HepG2 (cell line): ENCODE measurements at regions not wholly inside any gene's neighbourhood (a gene's known extent, or its start where the extent isn't known, plus 50 kb on each side); places are given as distances from the start of the nearest gene placed in this dataset.

Experiments used
- ATAC-seq: fragments of 200-7000 bp; cut with Tn5 transposase; 3 replicates; pipeline ENCODE4 v1.9.1; 2020; ENCODE audit warnings: mild to moderate bottlenecking, moderate library complexity
- BruUV-seq: library from RNA; stranded (reverse); fragments of 400-500 nt; replicated peaks from 2 replicates; lab custom pipeline; 2021; lab: Mats Ljungman, UMichigan
- CTCF ChIA-PET: fragments of 300-600 bp; formaldehyde crosslinking; extraction: SDS; loops from one replicate; lab custom pipeline; 2021; ENCODE audit warnings: low total read pairs, inconsistent platforms, low intra/inter-chr PET ratio; lab: Yijun Ruan, JAX
- POLR2A ChIA-PET: fragments of 350-600 bp; sonication (Branson Sonifier 250); formaldehyde crosslinking; loops from one replicate; lab custom pipeline; 2020; ENCODE audit warnings: antibody characterized with exemption, inconsistent platforms; lab: Yijun Ruan, JAX
- DNase-seq: peaks from one replicate; pipeline ENCODE4 v3.0.0-alpha.2; 2015; ENCODE audit warnings: low spot score
- FAIRE-seq: peaks from 3 replicates; lab custom pipeline; 2011; peaks lifted over from hg19 to GRCh38; lab: Jason Lieb, UNC
- H2AFZ ChIP-seq: one replicate; pipeline ENCODE4 v1.6.1; 2011; ENCODE audit warnings: low read length, inconsistent platforms
- H3K27ac ChIP-seq: fragments of 300-600 bp; 3 replicates; pipeline ENCODE4 v1.8.0; 2011; ENCODE audit warnings: mixed run types, mild to moderate bottlenecking, mixed read lengths, low read length, inconsistent platforms; ENCODE audit not compliant: insufficient read depth; ENCODE audit errors: extremely low read length
- H3K27me3 ChIP-seq, 2 experiments: fragments of 200-600 bp in 1 of 2; 2 replicates in 1 of 2; 3 replicates in 1 of 2; pipeline versions ENCODE4 v1.6.0 to v1.8.0; 2011; ENCODE audit warnings: low read length in 2 of 2, mild to moderate bottlenecking in 2 of 2, moderate library complexity in 2 of 2, inconsistent platforms in 1 of 2; ENCODE audit not compliant: insufficient read depth in 2 of 2, control insufficient read depth in 1 of 2
- H3K36me3 ChIP-seq, 2 experiments: fragments of 200-600 bp in 1 of 2; replicated peaks in 1 of 2; 2 replicates in 1 of 2; 3 replicates in 1 of 2; pipeline versions ENCODE4 v1.5.1 to v1.8.0; 2011; ENCODE audit warnings: low read length in 2 of 2, inconsistent platforms in 1 of 2; ENCODE audit not compliant: insufficient read depth in 2 of 2, control insufficient read depth in 1 of 2
- H3K4me1 ChIP-seq: 2 replicates; pipeline ENCODE4 v1.5.1; 2012; ENCODE audit warnings: low read length, inconsistent platforms; ENCODE audit not compliant: insufficient read depth
- H3K4me2 ChIP-seq: 2 replicates; pipeline ENCODE4 v1.6.0; 2011; ENCODE audit warnings: low read depth, low read length, inconsistent platforms
- H3K4me3 ChIP-seq, 3 experiments: fragments of 200-600 bp in 1 of 3; sonication (generic), shearing (Covaris generic) in 1 of 3; replicated peaks in 1 of 3; 2 replicates each; pipeline ENCODE4 v1.5.1; 2011 to 2016; ENCODE audit warnings: low read length in 3 of 3, inconsistent platforms in 2 of 3, low read depth in 2 of 3, mild to moderate bottlenecking in 2 of 3, control low read depth in 1 of 3, mixed read lengths in 1 of 3; ENCODE audit not compliant: insufficient read depth in 1 of 3
- H3K79me2 ChIP-seq: one replicate; pipeline ENCODE4 v1.6.1; 2011; ENCODE audit warnings: low read length, inconsistent platforms; ENCODE audit not compliant: insufficient read depth
- H3K9ac ChIP-seq: 2 replicates; pipeline ENCODE4 v1.6.0; 2011; ENCODE audit warnings: mild to moderate bottlenecking, low read depth, low read length, inconsistent platforms; ENCODE audit not compliant: insufficient read depth
- H3K9me3 ChIP-seq: 2 replicates; pipeline ENCODE4 v1.5.1; 2012; ENCODE audit warnings: mild to moderate bottlenecking, low read length
- H4K20me1 ChIP-seq: 2 replicates; pipeline ENCODE4 v1.6.0; 2011; ENCODE audit warnings: inconsistent platforms, mild to moderate bottlenecking, low read length, moderate library complexity; ENCODE audit not compliant: insufficient read depth
- HNRNPL ChIP-seq: fragments of 200-400 bp; formaldehyde crosslinking; IDR thresholded peaks from 2 replicates; pipeline ENCODE4 v1.6.1; 2017; ENCODE audit warnings: mild to moderate bottlenecking, low read depth, low read length
- KLF6 ChIP-seq: IDR thresholded peaks from 2 replicates; pipeline ENCODE4 v1.8.0; 2016; ENCODE audit warnings: missing biosample characterization, missing genetic modification reagents
- NKX3-1 ChIP-seq: sonication (generic); formaldehyde crosslinking; IDR thresholded peaks from 2 replicates; pipeline ENCODE4 v1.5.0; 2020; ENCODE audit warnings: missing genetic modification reagents
- NR2F6 ChIP-seq, 2 experiments: IDR thresholded peaks; 2 replicates each; pipeline ENCODE4 v1.6.1; 2016; ENCODE audit warnings: antibody characterized with exemption in 1 of 2, mild to moderate bottlenecking in 1 of 2
- PRMT3 ChIP-seq: sonication (generic); formaldehyde crosslinking; IDR thresholded peaks from 2 replicates; pipeline ENCODE4 v1.8.1; 2022; ENCODE audit warnings: low read depth, mild to moderate bottlenecking, moderate library complexity, missing genetic modification reagents, borderline replicate concordance
- ZNF30 ChIP-seq: sonication (generic); formaldehyde crosslinking; IDR thresholded peaks from 2 replicates; pipeline ENCODE4 v1.5.0; 2020; ENCODE audit warnings: mild to moderate bottlenecking, missing genetic modification reagents
- ZNF569 ChIP-seq: sonication (generic); formaldehyde crosslinking; IDR thresholded peaks from 2 replicates; pipeline ENCODE4 v1.5.0; 2020; ENCODE audit warnings: mild to moderate bottlenecking, missing genetic modification reagents, moderate library complexity, borderline replicate concordance
- ZNF788 ChIP-seq: sonication (generic); formaldehyde crosslinking; IDR thresholded peaks from 2 replicates; pipeline ENCODE4 v1.5.0; 2020; ENCODE audit warnings: mild to moderate bottlenecking, missing genetic modification reagents, borderline replicate concordance
- ZNF83 ChIP-seq: sonication (generic); formaldehyde crosslinking; IDR thresholded peaks from 2 replicates; pipeline ENCODE4 v1.4.0; 2020; ENCODE audit warnings: missing genetic modification reagents, mild to moderate bottlenecking, borderline replicate concordance
- WGBS: methylation state at CpG from one replicate; pipeline ENCODE4 v1.1.6; 2017; ENCODE audit warnings: low lambda C conversion rate; 5-methylcytosine and 5-hydroxymethylcytosine counted together
- in situ Hi-C: cut with HindIII; loops from 2 replicates; pipeline ENCODE4 v1.10.0; 2017; ENCODE audit warnings: low pct_unique_long_range_greater_than_20kb; ENCODE audit not compliant: extremely low pct_ligation_motif_present
- intact Hi-C: fragments of 100-400 bp; cut with micrococcal nuclease; formaldehyde crosslinking; loops from one replicate; pipeline ENCODE4 v1.10.0; 2022; ENCODE audit not compliant: unreplicated experiment
- TF ChIP-seq, protein P1 (sequence below): sonication (generic); formaldehyde crosslinking; IDR thresholded peaks from 2 replicates; pipeline ENCODE4 v1.5.0; 2020; ENCODE audit warnings: mild to moderate bottlenecking, missing genetic modification reagents, moderate library complexity
- TF ChIP-seq, protein P2 (sequence below): sonication (generic); formaldehyde crosslinking; IDR thresholded peaks from 2 replicates; pipeline ENCODE4 v1.4.0; 2020; ENCODE audit warnings: missing genetic modification reagents, borderline replicate concordance
- TF ChIP-seq, protein P3 (sequence below): sonication (generic); formaldehyde crosslinking; IDR thresholded peaks from 2 replicates; pipeline ENCODE4 v1.8.1; 2023; ENCODE audit warnings: mild to moderate bottlenecking, missing genetic modification reagents

DNA sequence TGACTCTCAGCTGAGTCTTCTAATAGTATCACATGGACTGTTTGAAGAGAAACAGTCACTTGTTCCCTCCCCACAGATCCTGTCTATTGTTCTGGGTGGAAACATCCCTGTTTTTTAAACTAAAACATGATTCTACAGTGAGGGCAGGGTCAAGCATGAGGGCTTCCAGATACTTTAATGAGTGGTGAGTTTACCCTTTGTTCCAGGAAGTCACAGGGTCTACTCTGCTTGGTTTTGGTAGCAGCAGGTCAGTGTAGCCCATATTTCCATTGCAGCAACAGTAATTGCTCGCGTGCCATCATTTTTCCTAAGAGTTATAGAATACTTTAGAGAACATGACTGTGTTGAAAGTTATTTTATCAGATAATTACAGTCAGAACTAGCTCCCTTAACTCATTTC lies 87.4 kb downstream of the ZNF732 start:
- FAIRE-seq: no peak
- TF ChIP-seq PRMT3 (CRISPR knock-in tag) (no peak), ZNF30 (CRISPR knock-in tag) (no peak), ZNF788 (CRISPR knock-in tag) (no peak), NKX3-1 (CRISPR knock-in tag) (no peak), ZNF569 (CRISPR knock-in tag) (no peak), ZNF83 (CRISPR knock-in tag) (no peak), KLF6 (CRISPR knock-in tag) (no peak), NR2F6 (IDR thresholded peaks at IDR 0.05) (no peak), NR2F6 (CRISPR knock-in tag; IDR thresholded peaks at IDR 0.05) (no peak), HNRNPL (no peak)
- TF ChIP-seq, protein P1, sequence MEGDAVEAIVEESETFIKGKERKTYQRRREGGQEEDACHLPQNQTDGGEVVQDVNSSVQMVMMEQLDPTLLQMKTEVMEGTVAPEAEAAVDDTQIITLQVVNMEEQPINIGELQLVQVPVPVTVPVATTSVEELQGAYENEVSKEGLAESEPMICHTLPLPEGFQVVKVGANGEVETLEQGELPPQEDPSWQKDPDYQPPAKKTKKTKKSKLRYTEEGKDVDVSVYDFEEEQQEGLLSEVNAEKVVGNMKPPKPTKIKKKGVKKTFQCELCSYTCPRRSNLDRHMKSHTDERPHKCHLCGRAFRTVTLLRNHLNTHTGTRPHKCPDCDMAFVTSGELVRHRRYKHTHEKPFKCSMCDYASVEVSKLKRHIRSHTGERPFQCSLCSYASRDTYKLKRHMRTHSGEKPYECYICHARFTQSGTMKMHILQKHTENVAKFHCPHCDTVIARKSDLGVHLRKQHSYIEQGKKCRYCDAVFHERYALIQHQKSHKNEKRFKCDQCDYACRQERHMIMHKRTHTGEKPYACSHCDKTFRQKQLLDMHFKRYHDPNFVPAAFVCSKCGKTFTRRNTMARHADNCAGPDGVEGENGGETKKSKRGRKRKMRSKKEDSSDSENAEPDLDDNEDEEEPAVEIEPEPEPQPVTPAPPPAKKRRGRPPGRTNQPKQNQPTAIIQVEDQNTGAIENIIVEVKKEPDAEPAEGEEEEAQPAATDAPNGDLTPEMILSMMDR (CRISPR knock-in tag): no peak
- TF ChIP-seq, protein P2, sequence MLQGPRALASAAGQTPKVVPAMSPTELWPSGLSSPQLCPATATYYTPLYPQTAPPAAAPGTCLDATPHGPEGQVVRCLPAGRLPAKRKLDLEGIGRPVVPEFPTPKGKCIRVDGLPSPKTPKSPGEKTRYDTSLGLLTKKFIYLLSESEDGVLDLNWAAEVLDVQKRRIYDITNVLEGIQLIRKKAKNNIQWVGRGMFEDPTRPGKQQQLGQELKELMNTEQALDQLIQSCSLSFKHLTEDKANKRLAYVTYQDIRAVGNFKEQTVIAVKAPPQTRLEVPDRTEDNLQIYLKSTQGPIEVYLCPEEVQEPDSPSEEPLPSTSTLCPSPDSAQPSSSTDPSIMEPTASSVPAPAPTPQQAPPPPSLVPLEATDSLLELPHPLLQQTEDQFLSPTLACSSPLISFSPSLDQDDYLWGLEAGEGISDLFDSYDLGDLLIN: no peak
- TF ChIP-seq, protein P3, sequence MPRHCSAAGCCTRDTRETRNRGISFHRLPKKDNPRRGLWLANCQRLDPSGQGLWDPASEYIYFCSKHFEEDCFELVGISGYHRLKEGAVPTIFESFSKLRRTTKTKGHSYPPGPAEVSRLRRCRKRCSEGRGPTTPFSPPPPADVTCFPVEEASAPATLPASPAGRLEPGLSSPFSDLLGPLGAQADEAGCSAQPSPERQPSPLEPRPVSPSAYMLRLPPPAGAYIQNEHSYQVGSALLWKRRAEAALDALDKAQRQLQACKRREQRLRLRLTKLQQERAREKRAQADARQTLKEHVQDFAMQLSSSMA (CRISPR knock-in tag): no peak
- in situ Hi-C loops (no loop called here), intact Hi-C loops (no loop called here)
- Histone ChIP-seq H3K9me3 (peaks cover 83% of the 10 kb centered on the region), H3K79me2 (no peaks in the 10 kb centered on the region), H3K4me2 (no peak overlapping the region), H3K36me3 (no peaks in the 10 kb centered on the region), H3K27me3 (no peaks in the 10 kb centered on the region), H3K9ac (no peak overlapping the region), H3K4me3 (no peak overlapping the region), H3K27ac (no peak overlapping the region), H2AFZ (no peak overlapping the region), H4K20me1 (no peaks in the 10 kb centered on the region), H3K4me1 (no peaks in the 10 kb centered on the region)
- 21% methylated on average over 2 of the region's 2 CpGs for WGBS
- ChIA-PET CTCF (no interaction called here), POLR2A (no interaction called here)
- no peak for DNase-seq
- no peak for ATAC-seq
- no TSS peak for BruUV-seq
